ENCODE measurements at regions not wholly inside any gene's neighbourhood (a gene's known extent, or its start where the extent isn't known, plus 50 kb on each side); places are given as distances from the start of the nearest gene placed in this dataset.

DNA sequence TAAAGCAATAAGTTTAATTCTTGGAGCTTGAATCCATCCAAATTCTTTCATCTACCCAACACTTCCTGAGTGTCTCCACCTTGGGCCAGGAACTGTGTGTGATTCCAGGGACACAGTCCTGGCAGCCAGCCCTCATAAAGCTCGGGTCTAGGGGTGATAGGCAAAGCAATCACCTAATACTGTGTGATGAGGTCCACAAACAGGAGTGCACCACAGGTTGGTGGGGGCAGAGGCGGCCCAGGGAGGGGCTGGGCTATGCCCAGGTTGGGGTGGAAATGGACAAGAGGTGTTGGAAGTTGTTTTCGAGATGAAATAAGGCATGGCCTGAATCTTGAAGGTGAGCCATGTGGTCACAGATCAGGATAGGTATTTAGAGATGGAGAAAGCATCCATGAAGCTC lies 133.9 kb upstream of the PTCH1 start:
- H3K9me3 Mint-ChIP-seq = no peaks in the 10 kb centered on the region
- peaks cover 12% of the 10 kb centered on the region for H3K4me1 Mint-ChIP-seq
- H3K4me3 Mint-ChIP-seq = no peak overlapping the region
- no peak overlapping the region for H3K27ac Mint-ChIP-seq
- H3K36me3 Mint-ChIP-seq = no peaks in the 10 kb centered on the region
- no peak for ATAC-seq
- DNase-seq (ENCODE audit: low spot score in 2 of 2) = no peak

DNA sequence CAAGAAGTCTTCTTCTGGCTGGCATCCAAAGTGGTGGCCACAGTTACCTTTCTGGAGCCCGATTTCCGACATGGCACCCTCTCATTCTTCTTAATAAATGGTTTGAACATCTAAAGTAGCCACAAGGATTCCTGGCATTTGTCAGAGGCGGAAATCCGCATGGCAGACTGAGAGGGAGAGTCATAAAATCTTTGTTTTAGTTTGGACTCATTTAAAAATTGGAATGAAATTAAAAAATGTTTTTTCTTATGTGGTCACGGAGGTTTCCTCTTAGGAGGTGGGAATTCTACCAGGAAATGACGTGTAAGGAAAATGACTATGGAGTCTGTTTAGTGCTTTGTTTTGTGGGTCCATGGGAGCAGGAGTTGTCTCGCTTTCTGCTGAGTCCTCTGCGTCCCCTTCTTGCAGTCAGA lies 133.0 kb upstream of the PTCH1 start:
- no peaks in the 10 kb centered on the region for H3K36me3 Mint-ChIP-seq
- DNase-seq (ENCODE audit: low spot score in 2 of 2) (no peak), ATAC-seq (no peak)
- H3K4me3 Mint-ChIP-seq = no peak overlapping the region
- peaks cover 12% of the 10 kb centered on the region for H3K4me1 Mint-ChIP-seq
- no peak overlapping the region for H3K27ac Mint-ChIP-seq
- H3K9me3 Mint-ChIP-seq = no peaks in the 10 kb centered on the region

DNA sequence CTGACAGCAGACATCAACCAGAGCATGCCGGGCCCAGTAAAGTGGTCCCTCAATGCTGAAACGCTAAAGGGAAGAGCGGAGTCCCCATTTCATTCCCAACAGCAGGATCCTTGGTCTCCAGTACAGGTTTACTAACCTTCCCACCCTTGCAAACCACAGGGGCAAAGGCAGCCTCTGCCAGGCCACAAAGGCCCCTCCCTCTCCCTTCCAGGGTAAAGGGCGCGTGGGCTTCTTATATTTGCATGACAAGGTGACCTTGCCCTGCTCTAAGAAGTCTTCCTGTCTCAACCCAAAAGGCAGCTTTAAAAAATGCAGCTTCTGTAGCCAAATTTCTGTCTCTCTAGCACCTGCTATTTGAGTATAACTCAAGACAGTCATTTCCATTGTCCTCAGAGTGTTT lies 131.5 kb upstream of the PTCH1 start:
- Mint-ChIP-seq H3K4me3 (no peak overlapping the region), H3K4me1 (peaks cover 12% of the 10 kb centered on the region), H3K9me3 (no peaks in the 10 kb centered on the region), H3K27ac (no peak overlapping the region), H3K36me3 (no peaks in the 10 kb centered on the region)
- no peak for DNase-seq (ENCODE audit: low spot score in 2 of 2)
- ATAC-seq = no peak

DNA sequence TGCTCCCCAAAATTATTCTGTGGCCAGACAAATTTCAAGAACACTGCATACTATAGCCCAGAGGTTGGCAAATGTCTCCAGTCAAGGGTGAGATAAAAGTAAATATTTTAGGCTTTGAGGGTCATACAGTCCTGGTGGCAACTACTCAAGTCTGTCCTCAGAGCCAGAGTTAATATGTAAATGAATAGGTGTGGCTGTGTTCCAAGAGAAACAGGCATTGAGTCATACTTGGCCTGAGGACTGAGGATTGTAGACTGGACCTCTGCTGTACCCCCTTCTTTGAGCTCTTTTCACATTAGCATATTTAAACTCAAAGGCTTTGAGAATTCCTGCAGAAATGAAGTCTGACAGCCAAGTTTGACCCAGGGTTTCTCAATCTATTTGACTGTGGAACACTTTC lies 129.2 kb upstream of the PTCH1 start:
- Mint-ChIP-seq H3K27ac (no peak overlapping the region), H3K4me3 (no peak overlapping the region), H3K4me1 (peaks cover 11% of the 10 kb centered on the region), H3K9me3 (no peaks in the 10 kb centered on the region), H3K36me3 (no peaks in the 10 kb centered on the region)
- ATAC-seq (no peak), DNase-seq (ENCODE audit: low spot score in 2 of 2) (no peak)

DNA sequence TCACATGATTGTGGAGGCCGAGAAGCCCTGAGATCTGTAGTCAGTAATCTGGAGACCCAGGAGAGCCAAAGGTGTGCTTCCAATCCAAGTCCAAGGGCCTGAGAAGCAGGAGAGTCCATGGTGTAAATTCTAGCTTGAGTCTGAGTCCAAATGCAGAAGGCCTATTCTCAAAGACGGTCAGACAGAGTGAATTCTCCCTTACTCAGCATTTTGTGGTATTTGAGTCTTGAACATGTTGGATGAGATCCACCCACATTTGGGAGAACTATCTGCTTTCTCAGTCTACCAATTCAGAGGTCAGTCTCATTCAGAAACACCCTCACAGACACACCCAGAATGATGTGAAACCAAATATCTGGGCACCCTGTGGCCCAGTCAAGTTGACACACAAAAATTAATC lies 128.8 kb upstream of the PTCH1 start:
- Mint-ChIP-seq H3K4me3 (no peak overlapping the region), H3K9me3 (no peaks in the 10 kb centered on the region), H3K36me3 (no peaks in the 10 kb centered on the region), H3K27ac (no peak overlapping the region), H3K4me1 (peaks cover 7% of the 10 kb centered on the region)
- ATAC-seq = no peak
- no peak for DNase-seq (ENCODE audit: low spot score in 2 of 2)

DNA sequence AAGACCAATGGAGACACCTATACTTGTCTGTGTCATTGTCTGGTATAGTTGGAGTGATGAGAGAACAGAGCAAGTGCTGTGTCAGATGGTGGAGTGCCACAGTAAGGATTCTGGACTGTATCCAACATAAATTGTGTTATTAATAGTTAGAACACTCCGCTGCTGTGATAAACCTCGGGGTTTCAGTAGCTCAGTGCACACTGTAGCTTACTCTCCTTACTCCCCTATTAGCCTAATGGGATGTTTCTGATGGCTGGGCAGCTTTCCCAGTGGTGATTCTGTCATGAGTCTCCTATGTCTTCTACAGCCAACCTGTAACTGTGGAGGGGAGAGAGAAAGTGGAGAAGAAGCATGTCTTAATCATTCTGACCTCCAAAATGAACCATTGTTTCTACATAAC lies 127.6 kb upstream of the PTCH1 start:
- Mint-ChIP-seq H3K4me3 (no peak overlapping the region), H3K27ac (no peak overlapping the region), H3K9me3 (no peaks in the 10 kb centered on the region), H3K4me1 (no peaks in the 10 kb centered on the region), H3K36me3 (no peaks in the 10 kb centered on the region)
- DNase-seq (ENCODE audit: low spot score in 2 of 2) (no peak), ATAC-seq (no peak)

DNA sequence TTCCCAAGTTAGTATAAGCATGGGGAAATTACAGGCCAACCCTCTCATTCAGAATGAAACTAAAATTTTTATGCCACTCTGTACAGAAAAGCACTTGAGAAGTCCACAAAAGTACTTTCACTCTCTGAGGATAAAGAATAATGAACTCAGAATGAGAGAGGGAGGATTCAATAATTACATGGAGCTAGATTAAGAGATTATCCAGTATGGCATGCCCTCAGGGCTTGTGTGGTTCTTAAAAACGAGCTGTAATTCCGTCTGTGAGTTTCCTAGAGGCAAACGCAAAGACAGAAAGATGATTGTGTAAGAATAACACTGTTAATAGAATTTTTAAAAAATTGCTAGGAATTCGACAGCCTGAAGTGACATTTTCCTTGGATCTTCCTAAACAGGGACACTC lies 126.8 kb upstream of the PTCH1 start:
- H3K9me3 Mint-ChIP-seq = no peaks in the 10 kb centered on the region
- no peak overlapping the region for H3K4me3 Mint-ChIP-seq
- no peak for ATAC-seq

DNA sequence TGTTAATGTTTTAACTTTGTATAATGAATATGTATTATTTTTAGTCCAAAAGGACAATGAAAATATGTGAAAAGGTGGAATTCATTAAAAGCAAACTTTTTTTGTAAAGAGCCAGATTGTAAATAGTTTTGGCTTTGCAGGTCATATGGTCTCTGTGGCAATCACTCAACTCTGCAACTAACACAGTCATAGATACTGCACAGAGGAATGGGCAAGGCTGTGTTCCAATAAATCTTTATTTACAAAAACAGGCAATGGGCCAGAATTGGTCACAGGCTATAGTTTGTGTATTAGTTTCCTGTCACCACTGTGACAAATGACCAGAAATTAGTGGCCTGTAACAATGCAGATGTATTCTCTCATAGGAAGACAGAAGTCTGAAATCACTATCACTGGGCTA lies 125.4 kb upstream of the PTCH1 start:
- no peaks in the 10 kb centered on the region for H3K36me3 Mint-ChIP-seq
- H3K4me3 Mint-ChIP-seq = no peak overlapping the region
- ATAC-seq (no peak), DNase-seq (ENCODE audit: low spot score in 2 of 2) (peak in 1 of 2 donors; percentile 20)
- no peaks in the 10 kb centered on the region for H3K9me3 Mint-ChIP-seq
- H3K4me1 Mint-ChIP-seq = no peaks in the 10 kb centered on the region
- no peak overlapping the region for H3K27ac Mint-ChIP-seq

More for the DNA sequence above, 126.8 kb upstream of the PTCH1 start:
- Mint-ChIP-seq H3K36me3 (no peaks in the 10 kb centered on the region), H3K4me1 (no peaks in the 10 kb centered on the region), H3K27ac (no peak overlapping the region)
- DNase-seq (ENCODE audit: low spot score in 2 of 2) = no peak

DNA sequence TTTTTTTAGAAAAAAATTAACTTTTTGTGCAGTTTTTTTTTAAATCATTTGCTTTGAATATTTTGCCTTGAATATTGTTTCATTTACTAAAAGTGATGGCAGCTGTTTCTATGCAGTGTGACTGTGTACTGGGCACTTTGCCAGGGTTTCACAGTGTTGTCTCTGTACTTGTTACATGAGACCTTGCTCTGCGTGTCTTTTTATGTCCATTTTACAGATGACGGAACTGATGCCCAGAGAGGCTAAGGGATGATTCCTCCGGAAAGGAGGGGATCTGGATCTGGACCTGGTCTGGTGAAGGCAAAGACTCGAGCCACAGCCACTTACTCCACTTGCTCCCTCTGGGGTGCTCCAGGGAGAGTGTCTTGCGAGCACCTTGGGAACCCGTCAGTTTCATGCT lies 124.8 kb upstream of the PTCH1 start:
- H3K27ac Mint-ChIP-seq = no peak overlapping the region
- H3K9me3 Mint-ChIP-seq = no peaks in the 10 kb centered on the region
- no peaks in the 10 kb centered on the region for H3K36me3 Mint-ChIP-seq
- no peak overlapping the region for H3K4me3 Mint-ChIP-seq
- H3K4me1 Mint-ChIP-seq = no peaks in the 10 kb centered on the region
- DNase-seq (ENCODE audit: low spot score in 2 of 2) (no peak), ATAC-seq (no peak)

DNA sequence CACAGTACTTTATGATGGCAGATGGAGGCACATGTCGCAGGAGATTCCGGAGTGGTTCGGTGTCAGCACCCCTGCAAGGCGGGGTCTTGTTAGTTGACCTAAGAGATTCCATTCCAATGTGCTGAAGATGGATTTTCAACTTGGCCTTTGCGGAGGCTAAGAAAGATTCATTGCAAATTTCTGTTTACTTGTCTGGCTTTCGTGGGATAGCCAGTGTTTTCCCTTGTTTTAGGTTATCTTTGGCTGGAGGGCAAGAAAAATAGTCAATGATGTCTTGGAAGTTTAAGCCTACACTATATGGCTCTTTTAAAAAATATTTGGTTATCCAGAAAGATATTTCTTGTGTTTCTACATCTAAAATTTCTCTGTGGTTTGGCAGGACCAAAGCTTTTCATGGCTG lies 123.6 kb upstream of the PTCH1 start:
- H3K36me3 Mint-ChIP-seq = no peaks in the 10 kb centered on the region
- no peaks in the 10 kb centered on the region for H3K4me1 Mint-ChIP-seq
- no peak overlapping the region for H3K4me3 Mint-ChIP-seq
- ATAC-seq = no peak
- DNase-seq (ENCODE audit: low spot score in 2 of 2) = no peak
- no peaks in the 10 kb centered on the region for H3K9me3 Mint-ChIP-seq
- H3K27ac Mint-ChIP-seq = no peak overlapping the region

DNA sequence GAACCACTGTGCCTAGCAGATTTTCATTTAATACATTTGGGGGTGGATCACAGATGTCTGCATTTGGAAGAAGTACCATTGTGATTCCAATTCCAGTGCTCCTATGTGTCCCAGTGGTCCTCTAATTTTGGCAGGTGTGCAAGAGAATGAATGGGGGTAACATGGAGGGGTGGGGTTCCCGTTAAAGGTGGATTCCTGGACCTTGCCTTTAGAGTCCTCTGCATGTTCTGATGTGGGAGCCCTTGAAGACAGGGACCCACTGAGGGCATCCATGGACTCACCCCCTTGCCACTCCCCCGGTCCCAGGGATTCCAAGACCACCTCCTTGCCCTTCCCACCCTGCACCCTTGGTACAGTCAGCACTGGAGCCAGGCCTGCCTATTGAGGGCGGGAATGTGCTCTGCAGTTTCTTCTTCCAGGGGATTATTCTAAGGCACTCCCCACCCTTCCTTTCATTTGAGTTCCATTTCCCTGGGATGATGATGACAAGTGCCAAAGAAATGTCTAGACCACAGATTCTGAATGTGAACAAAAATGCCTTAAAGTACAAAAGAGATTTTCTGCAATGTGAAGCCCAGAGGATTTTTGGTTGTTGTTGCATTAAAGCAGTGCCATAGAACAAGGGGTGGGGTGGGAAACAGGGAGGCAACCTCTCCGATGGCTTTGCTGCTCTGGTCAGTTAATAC lies 119.4 kb upstream of the PTCH1 start:
- Mint-ChIP-seq H3K4me1 (no peaks in the 10 kb centered on the region), H3K9me3 (no peaks in the 10 kb centered on the region), H3K36me3 (no peaks in the 10 kb centered on the region), H3K4me3 (no peak overlapping the region), H3K27ac (no peak overlapping the region)
- DNase-seq (ENCODE audit: low spot score in 2 of 2) (no peak), ATAC-seq (no peak)

DNA sequence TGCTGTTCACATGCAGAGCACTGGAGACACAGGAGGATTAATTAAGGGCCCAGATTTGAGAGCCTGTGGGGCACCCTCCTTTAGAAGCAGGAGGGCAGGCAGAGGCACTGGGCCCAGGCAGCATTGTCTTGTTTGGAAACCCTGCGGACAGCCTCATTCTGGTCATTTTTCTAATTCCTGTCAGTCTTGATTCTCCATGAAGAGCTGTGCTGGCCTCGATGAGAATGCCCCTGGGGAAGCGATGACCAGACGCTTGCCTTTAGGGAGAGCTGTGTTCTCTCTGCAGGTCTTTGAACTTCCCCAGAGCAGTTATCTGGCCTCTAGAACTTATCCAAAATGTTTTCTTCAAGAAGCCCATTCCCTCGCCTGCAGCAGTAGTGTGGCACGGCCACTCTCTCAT lies 117.8 kb upstream of the PTCH1 start:
- H3K9me3 Mint-ChIP-seq = no peaks in the 10 kb centered on the region
- ATAC-seq (no peak), DNase-seq (ENCODE audit: low spot score in 2 of 2) (no peak)
- H3K27ac Mint-ChIP-seq = no peak overlapping the region
- H3K4me3 Mint-ChIP-seq = no peak overlapping the region
- H3K36me3 Mint-ChIP-seq = no peaks in the 10 kb centered on the region
- H3K4me1 Mint-ChIP-seq = no peaks in the 10 kb centered on the region

DNA sequence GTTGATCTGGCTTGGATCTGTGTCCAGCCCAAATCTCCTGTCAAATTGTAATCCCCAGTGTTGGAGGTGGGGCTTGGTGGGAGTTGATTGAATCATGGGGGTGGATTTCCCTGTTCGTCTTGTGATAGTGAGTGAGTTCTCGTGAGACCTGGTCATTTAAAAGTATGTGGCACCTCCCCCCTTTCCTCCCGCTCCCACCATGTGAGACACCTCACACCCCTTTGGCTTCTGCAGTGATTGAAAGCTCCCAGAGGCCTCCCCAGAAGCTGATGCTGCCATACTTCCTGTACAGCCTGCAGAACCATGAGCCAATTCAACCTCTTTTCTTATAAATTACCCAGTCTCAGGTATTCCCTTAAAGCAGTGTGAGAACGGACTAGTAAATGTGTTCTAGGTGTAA lies 117.3 kb upstream of the PTCH1 start:
- Mint-ChIP-seq H3K9me3 (no peaks in the 10 kb centered on the region), H3K27ac (no peak overlapping the region), H3K4me3 (no peak overlapping the region), H3K4me1 (no peaks in the 10 kb centered on the region), H3K36me3 (no peaks in the 10 kb centered on the region)
- no peak for DNase-seq (ENCODE audit: low spot score in 2 of 2)
- ATAC-seq = no peak

DNA sequence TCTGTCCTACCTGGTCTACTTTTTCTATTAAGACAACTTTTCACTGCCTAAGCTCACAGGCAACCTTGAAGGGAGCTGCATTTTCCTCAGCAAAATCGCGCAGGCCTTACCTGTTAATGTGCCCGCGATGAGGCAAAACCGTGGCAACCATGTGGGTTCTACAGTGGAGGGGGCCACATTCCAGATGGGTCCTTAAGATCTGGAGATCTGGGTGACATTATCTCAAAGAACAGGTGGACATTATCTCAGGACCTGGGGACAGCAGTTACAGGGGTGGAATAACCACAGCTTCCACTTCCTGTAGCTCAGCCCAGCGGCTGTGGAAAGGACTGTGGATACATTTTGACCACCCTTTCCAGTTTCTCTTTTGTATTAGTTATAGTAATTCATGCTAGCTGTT lies 112.8 kb upstream of the PTCH1 start:
- ATAC-seq (no peak), DNase-seq (ENCODE audit: low spot score in 2 of 2) (no peak)
- Mint-ChIP-seq H3K27ac (no peak overlapping the region), H3K9me3 (peaks cover 3% of the 10 kb centered on the region), H3K4me1 (peaks cover 14% of the 10 kb centered on the region), H3K36me3 (no peaks in the 10 kb centered on the region), H3K4me3 (no peak overlapping the region)

DNA sequence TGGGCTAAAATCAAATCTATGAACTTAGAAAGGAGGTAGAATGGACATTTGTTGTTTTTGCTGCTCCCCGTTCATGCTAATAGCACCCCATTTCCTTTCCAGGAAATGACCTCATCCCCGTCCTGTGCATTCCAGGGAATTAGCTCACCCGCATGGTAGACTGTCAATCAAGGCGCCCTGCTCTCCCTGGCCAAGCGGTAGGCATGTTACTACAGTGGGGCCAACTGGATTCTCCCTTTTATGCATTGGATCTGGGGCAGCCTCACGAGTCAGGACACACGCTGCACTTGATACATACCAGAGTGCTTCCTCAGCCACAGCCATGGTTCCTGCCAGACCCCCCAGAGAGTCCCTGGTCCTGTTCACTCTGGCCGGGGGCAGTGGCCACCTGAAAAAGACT lies 111.0 kb upstream of the PTCH1 start:
- Mint-ChIP-seq H3K4me3 (no peak overlapping the region), H3K27ac (peak overlapping the region; percentile 15), H3K36me3 (no peaks in the 10 kb centered on the region), H3K9me3 (peaks cover 3% of the 10 kb centered on the region), H3K4me1 (peaks cover 14% of the 10 kb centered on the region)
- DNase-seq (ENCODE audit: low spot score in 2 of 2) (no peak), ATAC-seq (no peak)

DNA sequence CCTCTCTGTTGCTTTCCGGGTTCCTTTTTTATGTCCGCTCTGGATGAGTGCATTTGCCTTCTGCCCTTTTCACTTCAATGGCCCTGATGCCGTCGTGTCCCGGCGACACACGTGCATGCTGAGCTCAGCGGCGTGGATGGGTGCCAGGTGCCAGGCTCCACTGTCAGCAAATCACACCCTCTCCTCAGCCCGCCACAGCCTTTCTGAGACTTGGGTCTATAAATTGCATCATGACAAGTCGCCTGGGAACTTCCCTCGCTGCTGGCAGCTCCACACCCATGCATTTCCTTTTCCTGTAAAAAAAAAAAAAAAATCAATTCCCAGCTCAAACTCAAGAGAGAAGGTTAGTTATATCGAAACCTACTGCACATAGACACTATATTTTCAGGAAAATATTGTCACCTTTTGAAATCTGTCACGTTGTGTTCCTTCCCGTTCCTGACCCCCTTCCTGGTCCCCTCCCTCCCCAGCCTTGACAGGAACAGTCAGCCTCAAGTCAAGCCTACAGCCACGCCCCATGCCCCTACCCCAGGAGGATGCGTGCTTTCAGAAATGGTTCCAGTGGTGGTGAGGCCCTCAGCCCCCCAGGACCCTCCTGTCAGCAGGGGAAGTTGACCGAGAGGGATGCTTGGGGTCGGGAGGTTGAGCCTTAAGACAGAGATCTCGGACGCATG lies 110.3 kb upstream of the PTCH1 start:
- Mint-ChIP-seq H3K9me3 (peaks cover 3% of the 10 kb centered on the region), H3K4me1 (peaks cover 14% of the 10 kb centered on the region), H3K36me3 (no peaks in the 10 kb centered on the region), H3K27ac (no peak overlapping the region), H3K4me3 (peak overlapping the region; percentile 29)
- ATAC-seq (peak; percentile 69), DNase-seq (ENCODE audit: low spot score in 2 of 2) (no peak)
